Non-pigmented ciliary epithelial cell (primary cell): ENCODE measurements at regions not wholly inside any gene's neighbourhood (a gene's known extent, or its start where the extent isn't known, plus 50 kb on each side); places are given as distances from the start of the nearest gene placed in this dataset.
"Not testable (repeated sequence)": the region's sequence is repeated elsewhere in the genome, so short reads cannot be mapped to it uniquely, and the experiment has no call there.

ENCODE experiments used
- DNase-seq: peaks from one replicate; pipeline ENCODE4 v3.0.0-alpha.2; 2010; ENCODE audit warnings: low read depth

DNA sequence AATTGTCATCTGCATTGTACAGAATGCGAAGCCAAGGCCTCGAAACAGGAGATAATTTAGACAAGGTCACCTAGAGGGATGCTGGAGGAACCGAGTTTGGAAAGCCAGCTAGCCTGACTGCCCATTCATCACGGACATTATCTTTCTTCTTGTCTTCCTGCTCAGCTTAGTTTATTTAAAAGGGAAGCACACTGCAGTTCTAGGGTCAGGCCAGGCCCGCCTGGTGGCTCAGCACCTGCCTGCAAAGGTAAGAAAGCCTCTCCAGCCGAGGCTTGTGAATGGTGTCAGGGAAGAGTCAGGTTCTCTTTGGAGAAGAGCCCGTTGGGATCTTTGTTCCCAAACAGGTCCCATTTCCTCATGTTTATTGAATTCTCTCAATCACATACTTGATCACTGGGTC, 246.5 kb downstream of the BLID start:
- no peak for DNase-seq

DNA sequence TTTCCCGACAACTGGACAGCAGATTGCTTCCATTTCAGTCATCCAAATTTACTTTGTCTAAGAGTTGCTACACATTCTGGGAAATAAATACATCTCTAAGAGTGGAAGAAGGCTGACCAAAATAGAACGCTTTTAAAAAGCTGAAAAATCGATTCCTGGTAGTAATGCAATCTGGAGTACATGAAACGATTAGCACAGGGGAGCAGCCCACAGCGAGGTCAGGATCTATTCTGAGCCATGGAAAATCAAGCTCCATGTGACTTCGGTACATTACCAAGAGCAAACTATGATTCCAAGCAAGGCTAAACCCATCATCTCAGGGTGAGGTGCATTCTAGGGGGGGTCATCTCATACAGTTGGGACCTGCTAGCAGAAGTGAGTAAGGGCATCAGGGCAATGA, 249.3 kb downstream of the BLID start:
- DNase-seq: no peak

DNA sequence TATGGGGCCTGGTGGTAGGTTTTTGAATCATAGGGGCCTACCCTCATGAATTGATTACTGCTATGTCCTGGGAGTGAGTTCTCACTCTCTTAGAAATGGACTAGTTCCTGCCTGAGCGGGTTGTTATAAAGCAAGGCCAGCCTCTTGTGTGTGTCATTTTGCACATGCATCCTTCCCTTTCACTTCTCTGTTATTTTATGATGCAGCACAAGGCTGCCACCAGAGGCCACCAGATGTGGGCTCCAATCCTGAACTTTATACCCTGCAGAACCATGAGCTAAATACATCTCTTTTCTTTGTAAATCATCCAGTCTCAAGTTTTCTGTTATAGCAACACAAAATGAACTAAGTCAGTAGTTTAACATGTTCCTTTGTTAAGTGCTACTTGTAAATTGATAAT, 251.4 kb downstream of the BLID start:
- no peak for DNase-seq

DNA sequence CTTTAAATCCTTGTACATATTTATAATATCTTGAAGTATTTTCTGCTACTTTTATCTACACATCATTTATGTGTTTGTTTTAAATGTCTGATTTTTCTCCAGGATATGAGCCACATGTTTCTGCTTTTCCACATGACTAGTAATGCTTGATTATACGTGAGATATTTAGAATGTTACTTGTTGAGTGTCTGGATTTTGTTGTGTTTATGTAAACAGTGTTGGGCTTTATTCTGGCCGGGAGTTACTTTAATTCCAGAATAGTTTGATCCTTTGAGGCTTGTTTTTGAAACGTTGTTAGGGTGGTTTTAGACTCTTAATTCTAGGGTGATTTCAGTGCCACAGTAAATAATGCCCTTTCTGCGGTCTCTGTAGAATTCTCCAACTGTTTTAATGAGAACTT, 252.9 kb downstream of the BLID start:
- DNase-seq: no peak

DNA sequence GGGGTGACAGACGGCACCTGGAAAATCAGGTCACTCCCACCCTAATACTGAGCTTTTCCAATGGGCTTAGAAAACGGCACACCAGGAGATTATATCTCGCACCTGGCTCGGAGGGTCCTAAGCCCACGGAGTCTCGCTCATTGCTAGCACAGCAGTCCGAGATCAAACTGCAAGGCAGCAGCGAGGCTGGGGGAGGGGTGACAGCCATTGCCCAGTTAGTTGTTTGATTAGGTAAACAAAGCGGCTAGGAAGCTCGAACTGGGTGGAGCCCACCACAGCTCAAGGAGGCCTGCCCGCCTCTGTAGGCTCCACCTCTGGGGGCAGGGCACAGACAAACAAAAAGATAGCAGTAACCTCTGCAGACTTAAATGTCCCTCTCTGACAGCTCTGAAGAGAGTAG, 260.9 kb downstream of the BLID start:
- not testable (repeated sequence) for DNase-seq

DNA sequence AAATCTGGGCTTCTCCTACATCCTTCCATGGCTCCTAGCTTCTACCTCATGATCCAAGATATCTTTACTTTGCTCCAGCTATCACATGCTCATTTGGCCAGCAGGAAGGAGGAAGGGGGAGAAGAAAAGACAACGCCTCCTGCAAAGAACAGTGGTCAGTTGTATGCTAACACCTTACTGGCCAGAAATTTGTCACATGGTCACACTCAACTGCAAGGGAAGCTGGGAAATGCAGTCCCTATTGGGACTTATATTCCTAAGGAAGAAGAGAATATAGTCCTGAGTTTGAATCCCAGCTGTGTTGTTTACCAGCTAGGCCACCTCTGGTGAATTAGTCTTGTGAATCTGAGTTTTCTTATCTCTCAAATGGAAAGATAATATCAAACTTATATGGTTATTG, 272.0 kb downstream of the BLID start:
- DNase-seq: no peak

DNA sequence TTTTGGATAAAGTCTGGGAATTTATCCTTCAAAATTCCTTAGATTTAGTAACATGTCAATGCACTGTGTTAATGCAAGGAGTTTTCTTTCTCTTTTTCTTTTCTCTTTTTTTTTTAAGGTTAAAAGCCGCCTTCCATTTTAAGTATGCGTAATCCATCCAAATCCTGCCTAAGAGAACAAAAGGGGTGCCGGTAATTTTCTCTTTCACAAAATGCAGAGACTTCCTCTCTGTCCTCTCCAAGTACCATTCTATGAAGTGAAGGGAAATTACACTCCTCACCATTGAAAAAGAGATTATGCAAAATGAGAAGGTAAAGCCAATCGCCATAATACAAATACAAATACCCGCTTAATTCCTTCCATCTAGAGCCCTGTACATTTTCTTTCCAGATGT, 273.8 kb downstream of the BLID start:
- DNase-seq: no peak

DNA sequence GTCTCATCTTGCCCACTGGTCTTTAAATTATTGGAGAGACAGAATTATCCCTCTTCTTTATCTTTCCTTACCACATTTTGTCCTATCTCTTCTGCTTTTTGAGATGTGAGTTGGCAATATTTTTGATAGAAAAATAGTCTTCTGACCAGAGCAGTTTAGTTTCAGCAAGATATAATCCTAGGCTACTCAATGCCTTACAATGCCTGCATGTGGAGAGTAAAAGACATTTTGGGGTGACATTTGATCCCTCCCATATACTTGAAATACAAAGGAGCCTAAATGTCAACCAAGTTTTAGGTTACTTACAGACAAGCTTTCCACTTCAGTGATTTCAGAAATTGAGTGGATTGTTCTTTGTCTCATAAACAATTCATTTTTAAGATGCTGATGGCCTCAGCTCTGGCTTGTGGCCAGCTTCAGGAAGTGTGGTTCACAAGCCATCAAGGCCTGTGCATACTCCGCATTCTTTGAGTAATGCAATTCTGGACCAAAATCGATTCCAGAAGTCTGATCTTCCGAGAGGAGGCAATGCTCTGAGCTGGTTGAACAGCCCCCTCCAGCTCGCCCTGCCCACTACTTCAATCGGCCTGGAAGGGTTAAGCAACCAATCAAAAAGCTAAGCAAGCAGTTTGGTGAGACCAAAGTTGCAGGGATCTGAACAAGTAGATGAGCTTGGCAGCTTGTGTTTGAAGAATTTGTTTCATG, 274.4 kb downstream of the BLID start:
- DNase-seq: peak; percentile 90

DNA sequence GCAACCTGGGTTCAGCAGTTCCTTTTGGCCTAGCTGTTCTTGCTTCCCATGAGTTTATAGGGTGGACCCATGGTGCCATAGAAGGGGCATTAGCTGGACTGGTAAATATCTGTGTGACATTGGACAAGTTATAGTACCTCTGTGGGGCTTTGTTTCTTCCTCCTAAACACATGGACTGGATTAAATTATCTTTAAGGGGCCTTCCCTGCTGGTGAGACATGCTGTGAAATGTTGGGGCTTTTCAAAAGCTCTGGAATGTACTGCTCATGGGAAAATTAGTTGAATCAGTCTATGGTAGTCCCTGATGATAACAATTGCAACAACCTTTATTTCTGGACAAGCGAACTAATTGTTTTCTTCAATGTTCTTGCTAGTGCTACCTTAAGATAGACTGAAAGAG, 276.2 kb downstream of the BLID start:
- peak; percentile 38 for DNase-seq

DNA sequence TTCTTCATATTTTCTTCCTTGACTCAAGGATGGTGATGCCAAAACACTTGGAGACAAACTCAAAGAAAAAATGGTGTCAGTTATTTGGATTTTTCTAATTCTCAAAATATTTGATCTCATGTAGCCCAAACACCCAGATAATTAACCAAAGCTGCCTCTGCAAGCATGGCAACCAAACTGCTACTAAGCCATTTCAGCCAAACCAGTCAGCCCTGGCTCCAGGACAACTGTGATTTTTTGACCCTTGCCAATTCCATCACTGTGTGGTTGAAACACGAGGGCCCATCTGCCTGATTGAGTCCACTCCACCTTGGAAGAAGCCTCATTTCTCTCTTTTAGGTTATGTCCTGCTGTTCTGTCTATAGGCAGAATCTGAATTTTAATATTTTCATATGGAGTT, 277.4 kb downstream of the BLID start:
- DNase-seq: no peak

DNA sequence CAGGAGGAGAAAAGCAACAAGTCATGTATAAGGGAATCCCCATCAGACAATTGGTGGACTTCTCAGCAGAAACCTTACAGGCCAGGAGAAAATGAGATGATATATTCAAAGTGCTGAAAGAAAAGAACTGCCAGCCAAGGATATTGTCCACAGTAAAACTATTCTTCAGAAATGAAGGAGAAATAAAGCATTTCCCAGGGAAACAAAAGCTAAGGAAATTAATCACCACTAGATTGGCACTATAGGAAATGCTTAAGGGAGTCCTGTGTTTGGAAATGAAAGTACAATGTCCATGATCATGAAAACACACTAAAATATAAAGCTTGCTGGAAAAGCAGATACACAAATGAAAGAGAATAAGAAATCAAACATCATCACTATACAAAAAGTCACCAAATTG, 282.0 kb downstream of the BLID start:
- DNase-seq: no peak

DNA sequence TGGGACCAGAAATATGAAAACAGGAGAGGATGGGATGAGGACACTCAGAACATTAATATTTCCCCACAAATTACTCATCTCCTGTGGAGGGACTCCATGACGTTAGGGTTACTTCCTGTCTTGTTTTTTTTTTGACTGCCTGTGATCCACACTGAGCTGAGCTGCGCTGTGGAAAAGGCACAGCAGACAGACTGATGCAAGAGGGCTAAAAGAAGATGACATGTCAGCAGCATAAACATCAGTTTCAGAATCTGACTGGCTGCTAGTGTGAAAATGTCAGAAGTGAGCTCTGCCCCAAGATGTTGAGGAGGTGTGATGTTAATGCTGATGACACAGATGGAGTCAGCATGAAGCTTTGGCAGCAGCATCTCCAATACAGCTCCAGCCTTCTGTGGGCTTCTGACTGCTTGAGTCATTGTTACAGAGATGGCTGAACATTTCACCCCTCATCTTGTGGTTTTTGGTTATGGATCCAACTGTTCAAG, 286.8 kb downstream of the BLID start:
- peak; percentile 99 for DNase-seq

DNA sequence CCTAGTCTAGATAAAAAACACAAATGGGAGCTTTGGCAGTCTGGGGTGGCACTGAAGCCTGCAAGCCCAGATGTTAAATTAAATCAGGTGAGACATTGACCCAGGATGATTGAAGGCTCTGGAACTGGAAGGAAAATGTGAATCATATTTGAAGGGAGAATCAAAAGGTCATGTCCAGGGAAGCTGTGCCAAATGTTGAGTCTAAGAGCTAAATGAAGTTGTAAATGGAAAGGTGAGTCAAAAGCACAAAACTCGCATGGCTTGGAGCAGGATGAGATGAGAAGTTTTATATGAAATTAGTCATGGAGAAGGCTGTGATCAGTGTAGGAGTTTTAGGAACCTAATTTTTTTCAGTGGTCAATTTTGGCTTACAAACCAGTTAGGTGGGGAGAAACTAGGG, 301.1 kb downstream of the BLID start:
- DNase-seq: no peak

DNA sequence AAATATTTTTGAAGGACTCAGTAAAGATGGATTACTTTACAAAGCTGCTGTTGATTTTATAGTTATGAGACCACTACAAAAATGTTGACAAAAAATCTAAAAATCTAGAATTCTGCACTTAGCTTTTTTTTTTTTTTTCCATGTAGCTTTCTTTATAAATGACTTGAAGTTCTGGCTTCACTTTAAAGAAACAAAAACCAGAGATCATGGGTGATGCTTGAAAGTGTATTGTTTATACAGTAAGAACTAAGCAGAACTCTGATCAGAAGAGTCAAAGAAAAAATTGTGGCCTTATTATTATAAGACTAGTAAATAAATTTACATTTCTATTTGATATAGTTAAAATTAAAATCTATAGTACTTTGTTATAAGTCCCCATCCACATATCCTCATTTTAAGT, 301.7 kb downstream of the BLID start:
- no peak for DNase-seq

DNA sequence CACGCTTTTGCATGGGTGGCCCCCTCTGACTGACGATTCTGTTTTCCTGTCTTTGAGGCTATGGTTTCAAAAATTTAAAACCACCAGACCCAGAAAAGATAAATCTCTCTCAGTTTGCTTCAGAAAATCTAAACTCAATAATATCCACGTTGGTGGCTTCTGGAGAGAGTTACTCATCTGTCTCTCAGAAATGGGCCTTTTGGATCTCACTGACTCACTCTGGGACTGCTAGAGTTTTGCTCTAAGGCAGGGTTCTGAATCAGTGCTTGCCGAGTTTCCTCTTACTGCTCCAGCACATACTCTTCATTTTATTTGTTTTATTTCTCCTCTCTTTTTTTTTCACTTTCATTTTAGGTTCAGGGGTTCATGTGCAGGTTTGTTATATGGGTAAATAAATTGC, 305.7 kb downstream of the BLID start:
- peak; percentile 47 for DNase-seq

DNA sequence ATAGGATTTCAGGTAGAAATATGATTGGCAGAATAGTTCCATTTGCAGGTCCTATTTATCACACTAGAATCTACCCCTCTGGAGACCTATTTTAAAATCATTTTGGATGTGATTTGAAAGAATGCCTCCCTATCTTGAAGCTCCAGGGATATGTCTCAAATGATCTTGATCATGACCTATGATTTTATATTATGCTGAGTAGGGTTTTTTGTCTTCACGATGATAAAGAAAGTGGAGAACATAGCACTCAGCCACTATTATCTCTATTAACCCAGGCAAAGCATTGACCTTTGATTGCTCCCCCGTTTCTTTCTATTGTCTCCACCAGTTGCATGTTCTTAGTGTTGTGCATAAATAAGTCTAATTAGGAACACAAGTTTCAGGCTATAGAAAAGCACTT, 307.9 kb downstream of the BLID start:
- no peak for DNase-seq

DNA sequence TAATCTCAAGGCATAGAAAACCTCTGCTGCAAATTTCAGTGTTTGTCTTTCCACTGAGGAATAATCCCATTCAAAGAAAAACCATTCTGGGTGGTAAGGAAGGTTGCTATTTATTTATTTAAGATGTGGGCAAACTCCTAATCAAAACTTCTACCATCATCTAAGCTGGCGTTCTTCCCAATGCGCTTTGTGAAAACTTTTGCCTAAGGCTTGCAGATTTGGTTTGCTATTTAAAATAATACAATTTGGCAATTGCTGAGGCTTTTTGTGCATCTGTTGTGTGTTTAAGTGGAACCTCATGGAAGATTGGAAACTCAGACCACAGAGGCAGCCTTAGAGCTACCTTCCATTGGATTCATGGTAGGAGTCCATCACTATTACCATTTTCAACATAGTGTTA, 309.0 kb downstream of the BLID start:
- DNase-seq: no peak

DNA sequence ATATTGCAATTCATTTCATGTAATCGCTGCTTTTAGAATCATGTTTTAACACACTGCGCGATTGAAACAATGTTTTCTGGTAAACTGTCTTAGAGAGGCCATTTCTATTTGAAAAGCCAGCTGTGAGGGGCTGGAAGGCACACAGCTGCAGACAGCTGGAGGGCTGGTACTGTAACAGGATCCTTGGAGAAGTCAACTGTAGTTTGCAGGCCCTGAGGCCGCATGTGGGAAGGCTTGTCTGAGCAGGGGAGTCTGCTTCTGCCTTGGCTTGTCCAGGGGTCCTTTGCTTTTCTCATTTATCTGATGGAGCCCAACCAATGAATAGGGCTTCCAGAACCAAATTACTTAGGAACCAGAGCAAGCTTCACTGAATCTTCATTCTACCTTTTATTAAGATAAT, 313.5 kb downstream of the BLID start:
- no peak for DNase-seq

DNA sequence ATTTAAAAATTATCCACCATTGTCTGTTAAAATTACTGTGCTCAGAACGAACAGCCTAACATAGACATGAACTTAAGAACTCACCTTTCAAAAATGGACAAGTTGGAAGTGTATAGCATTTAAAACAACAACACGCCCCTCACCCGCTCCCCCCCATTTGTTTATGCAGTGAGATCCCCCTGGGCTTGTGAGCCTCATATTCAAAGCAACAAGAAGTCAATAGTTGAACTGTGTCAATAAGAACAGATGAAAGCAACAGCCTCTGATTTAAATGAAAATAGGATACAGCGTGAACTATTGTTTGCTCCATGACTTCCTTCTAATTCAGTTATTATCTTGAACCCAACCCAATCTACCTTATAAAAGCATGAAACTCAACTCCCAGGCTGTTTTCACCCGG, 314.2 kb downstream of the BLID start:
- no peak for DNase-seq

DNA sequence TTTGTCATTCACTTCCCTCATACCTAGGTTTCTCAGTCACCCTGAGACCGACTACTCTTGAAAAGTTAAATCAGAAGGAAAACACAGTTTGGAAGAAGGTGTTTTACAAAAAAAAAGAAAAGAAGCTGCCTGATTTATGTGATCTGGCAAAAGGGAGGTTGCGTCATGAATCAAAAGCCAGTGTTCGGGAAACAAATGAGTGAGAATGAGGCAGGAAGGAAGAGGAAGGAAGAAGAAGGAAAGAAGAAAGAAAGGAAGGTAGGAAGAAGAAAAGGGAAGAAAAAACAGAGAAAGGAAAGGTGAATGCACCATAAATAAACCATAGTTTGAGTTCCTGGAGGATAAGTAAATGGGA, 314.6 kb downstream of the BLID start:
- DNase-seq: no peak

DNA sequence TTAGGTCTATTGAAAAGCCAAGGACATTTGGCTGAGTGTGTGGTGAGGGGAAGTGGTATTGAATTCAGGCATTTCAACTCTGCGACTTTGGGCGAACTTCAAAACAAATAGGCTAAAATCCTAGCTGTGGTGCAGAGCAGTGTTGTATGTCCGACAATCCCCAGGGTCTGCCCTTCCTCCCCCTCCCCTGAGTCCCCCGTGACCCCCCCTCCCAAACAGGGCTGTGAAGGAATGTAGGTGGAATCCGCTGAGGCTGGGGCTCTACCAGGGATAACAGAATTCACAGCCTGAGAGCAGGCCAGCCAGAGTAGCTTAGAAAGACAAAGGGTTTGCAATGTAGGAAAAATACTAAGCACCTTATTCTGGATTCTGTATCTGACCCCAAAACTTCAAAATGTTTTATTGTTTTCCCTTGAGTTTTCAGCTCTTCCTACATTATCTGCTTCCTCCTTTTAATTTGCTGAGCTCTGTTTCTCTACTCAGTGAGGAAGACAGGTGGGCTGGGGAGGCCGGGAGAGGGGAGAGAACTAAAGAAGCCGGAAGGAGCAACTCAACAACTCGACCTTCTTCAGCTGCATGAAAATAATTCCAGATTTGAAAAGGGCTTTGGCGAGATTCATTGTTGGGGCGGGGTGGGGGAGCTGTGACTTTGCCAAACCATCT, 315.2 kb downstream of the BLID start:
- DNase-seq: no peak

DNA sequence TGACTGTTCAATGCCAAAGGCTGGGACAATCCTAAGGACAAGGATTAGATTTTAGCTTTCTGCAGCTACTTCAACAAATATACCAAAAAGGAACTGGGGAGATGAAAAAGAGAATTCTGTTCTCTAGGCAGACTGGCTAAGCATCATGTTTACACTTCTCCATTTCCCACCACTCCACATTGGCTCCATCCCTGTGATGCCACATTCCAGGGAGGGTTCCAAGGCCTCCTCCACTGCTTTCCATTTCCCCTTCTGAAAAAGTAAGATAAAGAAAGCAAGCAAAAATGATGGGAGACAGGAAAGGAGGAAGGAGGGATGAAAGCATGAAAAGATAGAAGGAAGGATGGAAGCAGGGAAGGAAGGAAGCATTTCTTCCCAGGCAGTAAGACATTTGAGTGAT, 315.8 kb downstream of the BLID start:
- no peak for DNase-seq

DNA sequence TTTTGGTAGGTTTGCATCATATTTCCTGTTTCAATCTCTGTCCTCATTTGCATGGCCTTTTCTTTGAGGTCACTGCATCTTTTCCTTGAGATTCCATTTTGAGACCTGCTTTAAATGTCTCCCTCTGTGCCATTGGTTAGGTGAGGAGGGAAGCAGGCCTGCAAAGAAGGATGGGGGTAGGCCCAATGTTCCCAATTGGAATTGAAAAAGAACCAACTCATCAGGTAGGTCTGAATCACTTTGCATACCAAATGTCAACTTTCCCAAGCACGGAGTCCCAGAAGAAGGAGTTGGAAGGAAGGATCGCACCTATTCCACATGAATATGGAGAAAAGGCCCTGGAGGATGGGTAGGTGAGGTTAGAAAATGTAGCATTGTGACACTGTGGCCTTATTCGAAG, 318.5 kb downstream of the BLID start:
- no peak for DNase-seq

DNA sequence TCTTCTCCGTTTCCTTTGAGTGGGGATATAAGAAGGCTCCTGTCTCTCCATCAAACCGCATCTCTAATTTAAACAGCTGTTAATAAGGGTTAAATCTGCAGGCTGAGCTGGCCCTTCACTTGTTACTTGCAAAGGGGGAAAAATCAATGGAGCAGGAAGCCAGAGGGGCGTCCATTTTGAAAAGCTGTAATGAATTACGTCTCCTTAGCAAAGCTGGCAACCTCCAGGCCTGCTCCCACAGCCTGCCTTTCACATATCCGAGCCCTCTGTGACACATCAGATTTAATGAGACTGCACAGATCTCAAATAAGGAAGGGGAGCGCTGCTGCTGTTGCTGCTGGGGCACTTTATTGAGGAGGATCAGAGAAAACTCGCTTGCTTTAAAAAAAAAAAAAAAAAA, 320.8 kb downstream of the BLID start:
- no peak for DNase-seq
